Adrenal gland (tissue), 5 donors: ENCODE measurements at regions not wholly inside any gene's neighbourhood (a gene's known extent, or its start where the extent isn't known, plus 50 kb on each side); places are given as distances from the start of the nearest gene placed in this dataset.

Experiments used
- POLR2A ChIP-seq, 2 donors: fragments of 450-650 bp; IDR thresholded peaks; one replicate each; pipeline ENCODE4 v1.6.1; 2017; ENCODE audit warnings: antibody characterized with exemption in 2 of 2, mild to moderate bottlenecking in 2 of 2, moderate library complexity in 1 of 2
- TF ChIP-seq, protein P1 (sequence below), 6 experiments: fragments of 450-650 bp in 4 of 6; fragments of 200-600 bp in 2 of 6; sonication (generic) in 1 of 6; IDR thresholded peaks; 1 replicate in 5 of 6; 2 replicates in 1 of 6; pipeline versions ENCODE4 v1.5.1 to v1.8.0; 2016 to 2021; ENCODE audit warnings: antibody characterized with exemption in 6 of 6, mild to moderate bottlenecking in 2 of 6, moderate library complexity in 1 of 6
- donor health status: DM: no; HTN: no; CAD: no.

DNA sequence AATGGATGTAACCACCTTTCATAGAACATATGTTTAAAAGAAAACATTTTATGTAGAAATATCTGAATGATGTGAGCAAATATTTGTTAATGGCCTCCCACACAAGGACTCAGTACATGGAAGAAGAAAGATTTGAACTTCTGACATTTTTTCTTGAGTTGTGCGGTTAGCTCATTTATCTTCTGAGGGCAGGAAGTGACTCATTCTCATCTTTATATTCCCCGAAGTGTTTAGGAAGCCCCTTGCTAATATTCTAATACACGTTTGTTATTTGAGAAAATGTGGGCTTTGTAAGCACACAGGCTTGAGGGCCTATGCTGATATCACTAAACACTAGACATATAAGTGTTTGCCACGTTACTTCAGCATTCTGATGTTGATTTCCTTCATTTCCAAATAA is 392.5 kb upstream of the PTBP2 start:
- TF ChIP-seq, protein P1, sequence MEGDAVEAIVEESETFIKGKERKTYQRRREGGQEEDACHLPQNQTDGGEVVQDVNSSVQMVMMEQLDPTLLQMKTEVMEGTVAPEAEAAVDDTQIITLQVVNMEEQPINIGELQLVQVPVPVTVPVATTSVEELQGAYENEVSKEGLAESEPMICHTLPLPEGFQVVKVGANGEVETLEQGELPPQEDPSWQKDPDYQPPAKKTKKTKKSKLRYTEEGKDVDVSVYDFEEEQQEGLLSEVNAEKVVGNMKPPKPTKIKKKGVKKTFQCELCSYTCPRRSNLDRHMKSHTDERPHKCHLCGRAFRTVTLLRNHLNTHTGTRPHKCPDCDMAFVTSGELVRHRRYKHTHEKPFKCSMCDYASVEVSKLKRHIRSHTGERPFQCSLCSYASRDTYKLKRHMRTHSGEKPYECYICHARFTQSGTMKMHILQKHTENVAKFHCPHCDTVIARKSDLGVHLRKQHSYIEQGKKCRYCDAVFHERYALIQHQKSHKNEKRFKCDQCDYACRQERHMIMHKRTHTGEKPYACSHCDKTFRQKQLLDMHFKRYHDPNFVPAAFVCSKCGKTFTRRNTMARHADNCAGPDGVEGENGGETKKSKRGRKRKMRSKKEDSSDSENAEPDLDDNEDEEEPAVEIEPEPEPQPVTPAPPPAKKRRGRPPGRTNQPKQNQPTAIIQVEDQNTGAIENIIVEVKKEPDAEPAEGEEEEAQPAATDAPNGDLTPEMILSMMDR (IDR thresholded peaks at IDR 0.05), result no peak
- TF ChIP-seq POLR2A (IDR thresholded peaks at IDR 0.05), result no peak
